GOT3 (cell line): ENCODE measurements at regions not wholly inside any gene's neighbourhood (a gene's known extent, or its start where the extent isn't known, plus 50 kb on each side); places are given as distances from the start of the nearest gene placed in this dataset.
A peak's percentile ranks its signal among the peaks of the same experiment; 100 is the strongest.

Experiments used
- DNase-seq: peaks from one replicate; lab custom pipeline; 2025; ENCODE audit warnings: mixed read lengths; lab: John Stamatoyannopoulos, UW

- no peak for DNase-seq
These were observed 186.2 kb downstream of the ADSS2 start for GRCh38 chr1:244265507-244265906.

- no peak for DNase-seq
These were observed 182.5 kb downstream of the ADSS2 start for GRCh38 chr1:244269169-244269568.

DNA sequence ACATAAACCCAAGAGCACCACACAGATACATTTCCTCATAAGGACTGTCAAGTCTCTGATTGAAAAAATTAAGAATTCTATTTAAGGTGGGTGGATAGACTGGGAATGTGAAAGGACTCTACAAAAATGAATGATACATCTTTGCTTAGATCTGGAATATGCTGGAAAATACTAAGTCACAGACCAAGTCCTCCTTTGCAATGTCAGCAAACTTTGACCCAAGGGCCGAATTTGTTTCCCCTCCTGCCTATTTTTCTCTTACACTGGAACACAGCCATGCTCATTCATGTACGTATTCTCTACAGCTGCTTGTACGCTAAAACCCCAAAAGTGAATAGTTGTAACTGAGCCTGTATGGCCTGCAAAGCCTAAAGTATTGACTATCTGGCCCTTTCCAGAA, 180.7 kb downstream of the ADSS2 start:
- no peak for DNase-seq

DNA sequence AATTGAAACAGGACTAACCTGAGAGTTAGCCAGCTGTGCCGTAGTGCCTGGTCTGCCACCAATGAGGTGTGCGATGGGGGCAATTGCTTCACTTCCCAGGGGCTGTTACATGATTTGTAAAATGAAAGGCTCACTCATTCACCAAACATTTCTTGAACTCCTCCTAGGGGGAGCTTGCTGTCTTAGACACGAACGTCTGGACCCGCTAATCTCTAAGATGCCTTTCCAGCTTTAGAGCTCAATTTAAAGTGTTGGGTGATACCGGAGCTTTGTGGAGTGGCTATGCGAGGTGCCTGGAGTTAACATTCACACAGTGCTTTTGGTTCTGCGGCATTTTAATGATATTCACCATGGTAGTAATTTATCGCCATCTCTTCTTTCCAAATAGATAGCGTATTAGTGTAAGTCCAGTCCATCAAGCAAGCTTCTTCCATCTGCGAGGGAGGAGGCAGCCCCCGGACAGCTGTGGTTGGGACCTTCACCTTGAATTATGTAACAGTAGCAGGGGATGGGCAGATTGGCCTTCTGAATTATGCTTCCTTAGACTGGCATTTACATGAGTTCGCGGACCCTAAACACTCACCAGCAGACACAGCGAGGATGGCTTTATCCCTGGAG, 179.9 kb downstream of the ADSS2 start:
- no peak for DNase-seq

DNA sequence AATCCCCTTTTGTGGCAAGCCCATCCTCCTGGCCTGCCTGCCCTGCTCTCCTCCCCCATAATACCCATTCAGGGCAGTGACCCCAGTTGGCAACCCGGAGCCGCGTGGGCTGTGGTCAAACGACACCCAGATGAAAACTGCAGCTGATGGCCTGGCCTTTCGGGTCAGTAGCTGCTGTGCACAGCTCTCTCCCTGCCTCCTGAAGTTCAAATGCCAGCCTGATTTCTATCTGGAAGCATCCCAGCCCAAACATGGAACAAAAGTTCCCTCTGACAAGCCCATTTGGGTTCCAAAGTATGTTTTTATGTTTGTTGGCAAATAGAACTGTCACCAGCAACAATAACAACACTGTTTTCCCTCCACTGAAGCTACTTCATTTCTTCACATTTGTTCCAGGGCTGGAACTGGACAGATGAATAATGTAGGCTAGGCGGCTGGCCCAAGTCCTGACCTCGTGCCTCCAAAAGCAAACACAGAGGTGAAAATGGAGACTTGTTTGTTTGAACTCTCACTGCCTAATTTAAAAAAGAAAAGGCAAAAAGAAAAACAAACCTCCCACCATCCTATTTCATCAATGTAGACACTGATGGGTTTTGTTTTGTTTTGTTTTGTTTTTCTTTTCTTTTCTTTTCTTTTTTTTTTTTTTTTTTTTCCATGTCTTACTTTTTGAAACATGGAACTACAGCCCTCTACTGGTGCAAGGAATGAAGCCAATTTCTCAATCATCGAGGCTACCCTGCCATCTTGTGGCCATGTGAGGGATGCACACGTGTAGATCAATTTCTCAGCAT, 179.0 kb downstream of the ADSS2 start:
- peak; percentile 77 for DNase-seq

- no peak for DNase-seq
These were observed 178.4 kb downstream of the ADSS2 start for GRCh38 chr1:244273262-244273844.

DNA sequence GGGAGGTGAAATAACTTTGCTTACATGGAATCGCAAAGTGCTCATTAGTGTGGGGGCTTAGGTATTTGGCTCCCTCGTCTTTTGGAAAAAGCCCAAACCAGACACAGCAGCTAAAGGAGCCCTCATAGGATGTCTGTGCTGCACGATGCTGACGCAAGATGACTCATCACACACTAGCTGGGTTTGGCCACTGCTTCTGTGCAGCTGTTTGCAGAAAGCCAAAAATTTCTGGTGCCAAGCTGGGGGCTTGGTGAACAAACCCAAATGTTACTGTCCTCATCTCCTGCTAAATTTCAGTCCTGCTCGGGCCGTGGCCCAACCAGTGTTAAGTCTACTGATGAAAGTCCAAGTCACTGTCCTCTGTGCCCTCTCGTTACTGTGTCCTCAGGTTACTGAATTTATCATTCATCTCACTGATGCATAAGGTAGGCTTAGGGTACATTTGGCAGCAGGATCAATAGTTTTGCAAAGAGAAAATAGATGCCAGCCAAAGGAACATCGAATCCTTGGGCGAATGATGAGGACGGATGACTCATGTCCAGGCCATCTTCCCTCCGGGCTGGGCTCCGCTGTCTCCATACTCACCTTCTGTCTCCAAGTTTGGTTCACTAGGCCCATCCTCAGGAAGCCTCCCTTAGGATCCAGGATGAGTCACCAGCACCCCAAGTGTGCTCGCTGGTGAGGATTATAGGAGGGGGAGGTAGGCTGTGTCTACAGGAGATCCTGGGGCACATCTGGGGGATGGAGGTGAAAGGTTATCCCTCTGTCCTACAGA, 177.7 kb downstream of the ADSS2 start:
- peak; percentile 80 for DNase-seq

- DNase-seq: no peak
These were observed 175.1 kb downstream of the ADSS2 start for GRCh38 chr1:244276646-244277045.

DNA sequence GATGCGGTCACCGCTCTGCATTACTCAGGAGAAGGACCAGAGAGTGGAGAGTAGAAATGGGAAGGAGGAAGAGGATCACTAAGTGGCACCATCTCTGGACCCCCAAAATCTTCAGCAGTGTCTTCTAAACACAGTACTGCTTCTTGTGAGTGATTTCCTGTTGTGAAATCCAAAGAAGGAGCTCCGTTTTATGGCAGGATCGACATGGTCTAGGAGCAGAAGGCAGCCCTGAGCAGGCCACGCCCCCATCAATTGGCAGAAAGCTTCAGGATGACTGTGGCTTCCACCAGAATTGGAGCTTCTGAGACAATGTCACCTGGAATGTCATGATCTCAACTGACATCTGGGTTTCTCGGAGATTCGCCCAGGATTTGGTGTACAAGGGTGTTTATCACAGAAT, 171.5 kb downstream of the ADSS2 start:
- DNase-seq: no peak

GRCh38 chr1:244280859-244281258, 170.8 kb downstream of the ADSS2 start:
- no peak for DNase-seq

DNA sequence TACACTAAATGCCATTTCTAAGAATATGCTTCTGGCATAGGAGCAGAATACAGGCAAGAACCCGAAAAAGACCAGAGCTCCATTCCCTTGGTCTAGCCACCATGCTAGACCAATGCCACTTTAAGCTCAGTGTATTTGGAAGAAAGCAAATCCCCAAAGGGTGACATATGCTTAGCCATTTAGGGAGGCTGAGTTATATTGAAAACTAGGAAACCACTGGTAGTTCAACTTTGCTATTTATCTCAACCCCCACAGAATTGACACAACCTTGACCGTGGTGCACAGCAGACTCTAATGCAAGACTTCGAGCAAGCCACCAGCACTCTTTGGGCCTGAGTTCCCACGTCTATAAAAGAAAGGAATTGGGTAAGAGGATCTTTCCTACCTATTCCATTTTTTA, 167.9 kb downstream of the ADSS2 start:
- DNase-seq: no peak

GRCh38 chr1:244284641-244285156, 167.0 kb downstream of the ADSS2 start:
- no peak for DNase-seq

GRCh38 chr1:244286341-244286740, 165.4 kb downstream of the ADSS2 start:
- no peak for DNase-seq

DNA sequence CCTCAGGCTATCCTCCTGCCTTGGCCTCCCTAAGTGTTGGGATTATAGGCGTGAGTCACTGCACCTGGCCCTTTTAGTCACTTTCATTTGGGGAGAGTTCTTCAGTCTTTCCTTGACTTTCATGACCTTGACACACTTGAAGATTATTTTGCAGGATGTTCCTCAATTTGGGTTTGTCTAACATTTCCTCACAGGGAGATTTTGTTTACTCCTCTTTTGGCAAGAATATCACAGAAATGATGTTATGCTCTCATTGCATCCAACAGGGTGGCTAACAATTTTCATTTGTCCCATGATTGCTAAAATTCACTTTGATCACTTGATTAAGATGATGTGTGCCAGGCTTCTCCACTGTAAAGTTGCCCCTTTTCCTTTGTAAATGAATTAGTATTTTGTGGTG, 164.0 kb downstream of the ADSS2 start:
- DNase-seq: no peak

- no peak for DNase-seq
These were observed 163.0 kb downstream of the ADSS2 start for GRCh38 chr1:244288663-244289062.

DNA sequence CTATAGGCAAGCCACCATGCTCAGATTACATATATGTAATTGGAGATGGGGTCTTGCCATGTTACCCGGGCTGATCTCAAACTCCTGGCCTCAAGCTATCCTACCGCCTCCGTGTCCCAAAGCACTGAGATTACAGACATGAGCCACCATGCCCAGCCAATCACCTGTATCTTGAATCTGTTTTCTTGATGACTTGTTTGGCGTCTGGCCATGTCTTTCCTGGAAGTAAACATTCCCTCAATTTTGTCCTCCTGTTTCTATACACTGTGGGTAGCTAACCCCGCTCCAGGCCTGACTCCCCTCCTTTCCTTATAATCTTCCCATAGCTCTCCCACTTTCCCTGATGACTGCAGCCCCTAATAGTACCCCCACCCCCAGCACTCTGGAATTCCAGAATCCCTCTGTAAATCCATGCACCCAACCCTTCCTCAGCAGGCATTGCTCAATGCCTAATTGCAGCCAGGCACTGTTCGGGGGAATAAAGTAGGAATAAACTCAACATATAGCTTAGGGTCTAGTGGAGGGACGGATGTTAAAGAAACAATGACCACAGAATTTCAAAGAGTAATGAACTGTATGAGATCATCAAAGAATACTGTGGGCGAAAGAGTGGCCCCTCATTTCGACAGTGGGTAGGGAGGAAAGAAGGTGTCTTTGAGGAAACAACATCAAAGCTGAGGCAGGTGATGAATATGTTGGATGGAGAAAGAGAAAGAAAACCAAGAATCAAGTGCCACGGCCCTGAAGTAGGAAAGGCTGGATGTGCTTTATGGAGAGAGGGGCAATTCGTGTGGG, 161.5 kb downstream of the ADSS2 start:
- DNase-seq: no peak

GRCh38 chr1:244291236-244292201, 160.2 kb downstream of the ADSS2 start:
- no peak for DNase-seq

- DNase-seq: no peak
These were observed 157.0 kb downstream of the ADSS2 start for GRCh38 chr1:244294599-244295224.

GRCh38 chr1:244296003-244296402, 155.7 kb downstream of the ADSS2 start:
- no peak for DNase-seq

GRCh38 chr1:244296447-244296846, 155.3 kb downstream of the ADSS2 start:
- DNase-seq: no peak
